PC-3 (cell line): ENCODE measurements at regions not wholly inside any gene's neighbourhood (a gene's known extent, or its start where the extent isn't known, plus 50 kb on each side); places are given as distances from the start of the nearest gene placed in this dataset.

Experiments
- EZH2 ChIP-seq: fragments of 300-600 bp; sonication (generic); IDR thresholded peaks from one replicate; pipeline ENCODE4 v1.6.1; 2017; ENCODE audit warnings: antibody characterized with exemption, mild to moderate bottlenecking, low read length; ENCODE audit not compliant: unreplicated experiment
- EZH2phosphoT487 ChIP-seq: fragments of 300-600 bp; sonication (generic); IDR thresholded peaks from 2 replicates; pipeline ENCODE4 v1.6.1; 2018; ENCODE audit warnings: mild to moderate bottlenecking, antibody characterized with exemption, low read length, borderline replicate concordance
- TF ChIP-seq, protein P1 (sequence below): fragments of 300-600 bp; sonication (generic); conservative IDR thresholded peaks from 2 replicates; pipeline ENCODE4 v1.5.1; 2017; ENCODE audit warnings: antibody characterized with exemption, low read depth, mild to moderate bottlenecking, low read length

GRCh38 chr5:145227881-145228280 is 607.3 kb downstream of the PRELID2 start:
- TF ChIP-seq EZH2phosphoT487 = no peak
- TF ChIP-seq, protein P1, sequence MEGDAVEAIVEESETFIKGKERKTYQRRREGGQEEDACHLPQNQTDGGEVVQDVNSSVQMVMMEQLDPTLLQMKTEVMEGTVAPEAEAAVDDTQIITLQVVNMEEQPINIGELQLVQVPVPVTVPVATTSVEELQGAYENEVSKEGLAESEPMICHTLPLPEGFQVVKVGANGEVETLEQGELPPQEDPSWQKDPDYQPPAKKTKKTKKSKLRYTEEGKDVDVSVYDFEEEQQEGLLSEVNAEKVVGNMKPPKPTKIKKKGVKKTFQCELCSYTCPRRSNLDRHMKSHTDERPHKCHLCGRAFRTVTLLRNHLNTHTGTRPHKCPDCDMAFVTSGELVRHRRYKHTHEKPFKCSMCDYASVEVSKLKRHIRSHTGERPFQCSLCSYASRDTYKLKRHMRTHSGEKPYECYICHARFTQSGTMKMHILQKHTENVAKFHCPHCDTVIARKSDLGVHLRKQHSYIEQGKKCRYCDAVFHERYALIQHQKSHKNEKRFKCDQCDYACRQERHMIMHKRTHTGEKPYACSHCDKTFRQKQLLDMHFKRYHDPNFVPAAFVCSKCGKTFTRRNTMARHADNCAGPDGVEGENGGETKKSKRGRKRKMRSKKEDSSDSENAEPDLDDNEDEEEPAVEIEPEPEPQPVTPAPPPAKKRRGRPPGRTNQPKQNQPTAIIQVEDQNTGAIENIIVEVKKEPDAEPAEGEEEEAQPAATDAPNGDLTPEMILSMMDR = no peak
- TF ChIP-seq EZH2 = no peak
